GM12872 (cell line): ENCODE measurements at regions not wholly inside any gene's neighbourhood (a gene's known extent, or its start where the extent isn't known, plus 50 kb on each side); places are given as distances from the start of the nearest gene placed in this dataset.

Source experiments
- TF ChIP-seq, protein P1 (sequence below): IDR thresholded peaks from 3 replicates; pipeline ENCODE4 v1.5.1; 2011; ENCODE audit warnings: low read depth, mild to moderate bottlenecking, low read length, moderate library complexity; ENCODE audit not compliant: insufficient read depth

DNA sequence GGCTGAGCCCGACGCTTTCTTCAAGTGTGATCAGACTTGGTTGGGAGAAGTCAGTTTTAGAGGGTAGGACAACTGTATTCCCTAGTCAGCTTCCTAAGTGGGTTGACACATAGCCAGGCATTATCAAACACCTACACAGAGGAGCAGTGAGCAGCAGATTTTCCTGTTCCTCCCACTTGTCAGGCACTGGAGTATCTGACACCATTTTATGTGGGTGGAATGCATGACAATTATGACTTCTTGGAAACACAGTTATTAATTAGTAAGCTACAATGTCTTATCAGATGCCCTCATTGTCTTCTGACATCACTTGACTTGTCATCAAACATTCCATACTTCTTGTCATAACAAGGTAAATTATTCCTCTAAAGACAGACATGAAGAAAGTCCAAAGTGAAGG is 124.9 kb downstream of the IRX2 start:
- TF ChIP-seq, protein P1, sequence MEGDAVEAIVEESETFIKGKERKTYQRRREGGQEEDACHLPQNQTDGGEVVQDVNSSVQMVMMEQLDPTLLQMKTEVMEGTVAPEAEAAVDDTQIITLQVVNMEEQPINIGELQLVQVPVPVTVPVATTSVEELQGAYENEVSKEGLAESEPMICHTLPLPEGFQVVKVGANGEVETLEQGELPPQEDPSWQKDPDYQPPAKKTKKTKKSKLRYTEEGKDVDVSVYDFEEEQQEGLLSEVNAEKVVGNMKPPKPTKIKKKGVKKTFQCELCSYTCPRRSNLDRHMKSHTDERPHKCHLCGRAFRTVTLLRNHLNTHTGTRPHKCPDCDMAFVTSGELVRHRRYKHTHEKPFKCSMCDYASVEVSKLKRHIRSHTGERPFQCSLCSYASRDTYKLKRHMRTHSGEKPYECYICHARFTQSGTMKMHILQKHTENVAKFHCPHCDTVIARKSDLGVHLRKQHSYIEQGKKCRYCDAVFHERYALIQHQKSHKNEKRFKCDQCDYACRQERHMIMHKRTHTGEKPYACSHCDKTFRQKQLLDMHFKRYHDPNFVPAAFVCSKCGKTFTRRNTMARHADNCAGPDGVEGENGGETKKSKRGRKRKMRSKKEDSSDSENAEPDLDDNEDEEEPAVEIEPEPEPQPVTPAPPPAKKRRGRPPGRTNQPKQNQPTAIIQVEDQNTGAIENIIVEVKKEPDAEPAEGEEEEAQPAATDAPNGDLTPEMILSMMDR, result no peak

DNA sequence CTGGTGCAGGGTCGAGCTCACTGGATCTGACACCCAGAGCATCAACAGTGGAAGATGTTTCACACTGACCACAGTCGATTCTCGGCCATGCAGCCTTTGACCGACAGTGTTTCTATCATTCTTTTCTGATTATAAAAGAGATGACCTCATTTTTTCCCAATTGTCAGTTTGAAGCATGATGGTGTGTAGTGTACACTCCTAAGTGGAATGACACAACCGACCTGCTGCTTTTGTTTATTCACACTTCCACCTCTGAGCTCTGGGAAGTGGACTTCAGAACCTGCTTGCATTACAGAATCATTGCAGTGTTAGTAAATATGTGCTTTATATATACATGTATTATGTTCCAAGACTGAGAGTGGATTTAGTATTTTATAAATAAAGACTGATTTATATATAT is 128.6 kb downstream of the IRX2 start:
- TF ChIP-seq, protein P1, result no peak

- TF ChIP-seq, protein P1, result no peak
These were observed 129.8 kb downstream of the IRX2 start for GRCh38 chr5:2621631-2622030.

- TF ChIP-seq, protein P1, result no peak
These were observed 132.3 kb downstream of the IRX2 start for GRCh38 chr5:2619216-2619615.

GRCh38 chr5:2617461-2617860 is 134.0 kb downstream of the IRX2 start:
- TF ChIP-seq, protein P1, result no peak

- TF ChIP-seq, protein P1, result no peak
These were observed 135.6 kb downstream of the IRX2 start for GRCh38 chr5:2615917-2616316.

DNA sequence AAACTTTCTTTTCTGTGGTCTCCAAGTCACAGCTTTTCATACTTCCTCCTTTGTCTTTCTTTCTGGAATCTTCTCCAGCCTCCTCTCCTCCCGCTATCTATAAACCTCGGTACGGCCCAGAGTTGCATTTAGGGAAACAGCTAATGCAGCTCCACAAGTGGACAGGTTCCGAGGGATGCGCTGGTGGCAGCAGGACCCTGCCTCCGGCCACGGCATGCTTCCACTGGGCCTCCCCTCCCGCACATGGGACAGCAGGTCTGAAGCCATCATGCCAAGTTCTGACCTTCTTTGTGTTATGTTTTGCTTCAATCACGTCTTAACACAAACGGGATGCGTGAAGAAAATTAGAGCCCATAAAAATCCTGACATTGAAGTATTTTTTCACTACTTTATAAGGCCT is 136.9 kb downstream of the IRX2 start:
- TF ChIP-seq, protein P1, result no peak

- TF ChIP-seq, protein P1, result no peak
These were observed 139.8 kb downstream of the IRX2 start for GRCh38 chr5:2611659-2612058.
